Endothelial cell of umbilical vein (primary cell): ENCODE measurements at regions not wholly inside any gene's neighbourhood (a gene's known extent, or its start where the extent isn't known, plus 50 kb on each side); places are given as distances from the start of the nearest gene placed in this dataset.

Experiments
- BruUV-seq: library from RNA; stranded (reverse); fragments of 400-500 nt; replicated peaks from 2 replicates; lab custom pipeline; 2021; lab: Mats Ljungman, UMichigan
- CTCF ChIA-PET: fragments of 300-600, 350-600 bp; sonication (Branson Sonifier 250); formaldehyde crosslinking; loops from one replicate; lab custom pipeline; 2021; ENCODE audit warnings: antibody characterized with exemption, inconsistent platforms; lab: Charles Lee
- POLR2A ChIA-PET: fragments of 300-600, 350-600 bp; sonication (Branson Sonifier 250); formaldehyde crosslinking; loops from one replicate; lab custom pipeline; 2021; ENCODE audit warnings: antibody characterized with exemption, inconsistent platforms; lab: Charles Lee
- DNase-seq: peaks from one replicate; pipeline ENCODE4 v3.0.0-alpha.2; 2011; ENCODE audit warnings: low read depth, low spot score
- FAIRE-seq: peaks from 2 replicates; lab custom pipeline; 2011; peaks lifted over from hg19 to GRCh38; lab: Jason Lieb, UNC
- H2AFZ ChIP-seq: 2 replicates; pipeline ENCODE4 v1.6.0; 2012; ENCODE audit warnings: low read depth, low read length, control low read depth, inconsistent platforms
- H3K27ac ChIP-seq: 2 replicates; pipeline ENCODE4 v1.5.1; 2011; ENCODE audit warnings: low read depth, mild to moderate bottlenecking, control low read depth, low read length, moderate library complexity; ENCODE audit not compliant: insufficient read depth
- H3K27me3 ChIP-seq, 2 experiments: 2 replicates each; pipeline versions ENCODE4 v1.6.0 to v1.6.1; 2011; ENCODE audit warnings: low read length in 2 of 2, mixed read lengths in 1 of 2; ENCODE audit not compliant: control insufficient read depth in 2 of 2, insufficient read depth in 2 of 2
- H3K36me3 ChIP-seq, 2 experiments: 2 replicates in 1 of 2; 3 replicates in 1 of 2; pipeline ENCODE4 v1.5.1; 2011; ENCODE audit warnings: low read length in 2 of 2, mild to moderate bottlenecking in 1 of 2, moderate library complexity in 1 of 2; ENCODE audit not compliant: control insufficient read depth in 2 of 2, insufficient read depth in 2 of 2; ENCODE audit errors: extremely low read depth in 1 of 2
- H3K4me1 ChIP-seq: 3 replicates; pipeline ENCODE4 v1.5.1; 2011; ENCODE audit warnings: mild to moderate bottlenecking, low read length; ENCODE audit not compliant: control insufficient read depth, insufficient read depth; ENCODE audit errors: extremely low read depth
- H3K4me2 ChIP-seq: 2 replicates; pipeline ENCODE4 v1.6.1; 2011; ENCODE audit warnings: low read length, control low read depth, mixed read lengths; ENCODE audit not compliant: insufficient read depth
- H3K4me3 ChIP-seq, 3 experiments: fragments of 200-600 bp in 1 of 3; sonication (generic), shearing (Covaris generic) in 1 of 3; replicated peaks in 1 of 3; 2 replicates each; pipeline ENCODE4 v1.5.1; 2011 to 2016; ENCODE audit warnings: control low read depth in 3 of 3, low read length in 3 of 3, mild to moderate bottlenecking in 2 of 3, inconsistent platforms in 1 of 3, low read depth in 1 of 3, moderate library complexity in 1 of 3; ENCODE audit not compliant: insufficient read depth in 1 of 3
- H3K79me2 ChIP-seq: 2 replicates; pipeline ENCODE4 v1.6.0; 2012; ENCODE audit warnings: low read length, inconsistent platforms; ENCODE audit not compliant: control insufficient read depth, insufficient read depth
- H3K9ac ChIP-seq: replicated peaks from 2 replicates; pipeline ENCODE3; 2011; ENCODE audit warnings: low read length, control low read depth; ENCODE audit not compliant: insufficient read depth; ENCODE audit errors: extremely low read depth
- H3K9me1 ChIP-seq: replicated peaks from 3 replicates; pipeline ENCODE4 v1.6.0; 2011; ENCODE audit warnings: mild to moderate bottlenecking, low read length; ENCODE audit not compliant: control insufficient read depth, insufficient read depth; ENCODE audit errors: extremely low read depth
- H3K9me3 ChIP-seq: replicated peaks from 2 replicates; pipeline ENCODE4 v1.5.1; 2012; ENCODE audit warnings: low read length, inconsistent platforms; ENCODE audit not compliant: control insufficient read depth, insufficient read depth
- H4K20me1 ChIP-seq: replicated peaks from 2 replicates; pipeline ENCODE3; 2011; ENCODE audit warnings: mild to moderate bottlenecking, low read length; ENCODE audit not compliant: control insufficient read depth, insufficient read depth; ENCODE audit errors: extremely low read depth
- CTCF ChIP-seq, 2 donors: IDR thresholded peaks; 1 replicate in 1 of 2; 2 replicates in 1 of 2; pipeline ENCODE4 v1.5.1; 2011; ENCODE audit warnings: low read length in 2 of 2, mild to moderate bottlenecking in 2 of 2, moderate library complexity in 2 of 2, control low read depth in 1 of 2, inconsistent platforms in 1 of 2, low read depth in 1 of 2; ENCODE audit not compliant: insufficient read depth in 1 of 2; ENCODE audit errors: extremely low read depth in 1 of 2
- EZH2 ChIP-seq: IDR thresholded peaks from 2 replicates; pipeline ENCODE4 v1.6.1; 2012; ENCODE audit warnings: borderline replicate concordance, low read depth, mild to moderate bottlenecking, moderate library complexity, low read length, inconsistent platforms; ENCODE audit not compliant: severe bottlenecking
- FOS ChIP-seq: IDR thresholded peaks from 2 replicates; pipeline ENCODE4 v1.6.1; 2011; ENCODE audit warnings: mild to moderate bottlenecking, low read length, moderate library complexity, borderline replicate concordance; ENCODE audit not compliant: insufficient read depth
- GATA2 ChIP-seq: IDR thresholded peaks from 2 replicates; pipeline ENCODE4 v1.7.0; 2011; ENCODE audit warnings: low read depth, mild to moderate bottlenecking, moderate library complexity, mixed read lengths, low read length; ENCODE audit not compliant: insufficient read length, insufficient read depth
- JUN ChIP-seq: IDR thresholded peaks from 2 replicates; pipeline ENCODE4 v1.6.1; 2011; ENCODE audit warnings: borderline replicate concordance, low read depth; ENCODE audit not compliant: insufficient read length, insufficient read depth
- MAX ChIP-seq: IDR thresholded peaks from 2 replicates; pipeline ENCODE4 v1.6.1; 2011; ENCODE audit not compliant: insufficient read depth, insufficient read length
- MYC ChIP-seq: IDR thresholded peaks from one replicate; pipeline ENCODE4 v1.6.1; 2011; ENCODE audit warnings: mild to moderate bottlenecking, low read depth, low read length
- POLR2A ChIP-seq: IDR thresholded peaks from 2 replicates; pipeline ENCODE4 v1.6.1; 2012; ENCODE audit warnings: low read depth, mild to moderate bottlenecking, control low read depth, low read length
- POLR2AphosphoS5 ChIP-seq: IDR thresholded peaks from 2 replicates; pipeline ENCODE4 v1.6.1; 2012; ENCODE audit warnings: low read depth, mild to moderate bottlenecking, control low read depth, low read length, moderate library complexity; ENCODE audit not compliant: insufficient read depth
- dilution Hi-C: fragments of 300-500 bp; cut with MboI; formaldehyde crosslinking; loops from one replicate; pipeline ENCODE4 v1.15.0; 2019; ENCODE audit warnings: low sequenced_read_pairs; ENCODE audit not compliant: extremely low pct_ligation_motif_present
- intact Hi-C: fragments of 100-400 bp; cut with micrococcal nuclease; formaldehyde crosslinking; loops from one replicate; pipeline ENCODE4 v1.10.0; 2022

GRCh38 chr21:22630953-22631465 is 1632.8 kb downstream of the NCAM2 start:
- ChIA-PET POLR2A (no interaction called here), CTCF (no interaction called here)
- no peak for FAIRE-seq

More at GRCh38 chr21:22630953-22631465, 1632.8 kb downstream of the NCAM2 start:
- no peaks in the 10 kb centered on the region for H3K4me1 ChIP-seq
- no peak overlapping the region for H3K27ac ChIP-seq
- no peaks in the 10 kb centered on the region for H3K79me2 ChIP-seq
- H3K36me3 ChIP-seq, result no peaks in the 10 kb centered on the region
- no peaks in the 10 kb centered on the region for H3K27me3 ChIP-seq
- H2AFZ ChIP-seq, result no peak overlapping the region
- TF ChIP-seq GATA2 (no peak), CTCF (IDR thresholded peaks at IDR 0.05; ENCODE audit: extremely low read depth in 1 of 2, insufficient read depth in 1 of 2, low read depth in 1 of 2, low read length in 2 of 2) (no peak), EZH2 (no peak), MYC (no peak), FOS (no peak), JUN (no peak), POLR2A (no peak), MAX (no peak), POLR2AphosphoS5 (no peak)
- DNase-seq, result no peak
- dilution Hi-C loops, result no loop called here
- H3K9me1 ChIP-seq, result no peaks in the 10 kb centered on the region
- no peak overlapping the region for H3K4me2 ChIP-seq
- no peak overlapping the region for H3K4me3 ChIP-seq
- intact Hi-C loops, result no loop called here
- H3K9ac ChIP-seq, result no peak overlapping the region
- no TSS peak for BruUV-seq
- H4K20me1 ChIP-seq, result no peaks in the 10 kb centered on the region
- H3K9me3 ChIP-seq, result no peaks in the 10 kb centered on the region
